Lower leg skin (tissue), 4 donors: ENCODE measurements at regions not wholly inside any gene's neighbourhood (a gene's known extent, or its start where the extent isn't known, plus 50 kb on each side); places are given as distances from the start of the nearest gene placed in this dataset.

Experiments used
- DNase-seq, 2 donors: peaks; one replicate each; pipeline ENCODE4 v3.0.0-alpha.2; 2019; ENCODE audit warnings: low spot score in 2 of 2
- H3K4me3 ChIP-seq: fragments of 200-600 bp; sonication (generic); 2 replicates; pipeline ENCODE4 v1.5.1; 2017; ENCODE audit warnings: mild to moderate bottlenecking, low read depth; ENCODE audit not compliant: poor library complexity, severe bottlenecking
- CTCF ChIP-seq, 3 donors: fragments of 450-650 bp; IDR thresholded peaks; one replicate each; pipeline ENCODE4 v1.5.1; 2016; ENCODE audit warnings: antibody characterized with exemption in 3 of 3, mild to moderate bottlenecking in 3 of 3, moderate library complexity in 2 of 3
- POLR2A ChIP-seq, 2 donors: fragments of 450-650 bp; IDR thresholded peaks; one replicate each; pipeline ENCODE4 v1.6.1; 2016 to 2017; ENCODE audit warnings: antibody characterized with exemption in 2 of 2, mild to moderate bottlenecking in 1 of 2, moderate library complexity in 1 of 2
- WGBS, 2 donors: methylation state at CpG; one replicate each; pipeline ENCODE4 v1.1.5; 2018; 5-methylcytosine and 5-hydroxymethylcytosine counted together
- intact Hi-C: fragments of 100-400 bp; cut with DNase I; formaldehyde crosslinking; loops from one replicate; pipeline ENCODE4 v1.15.0; 2023; ENCODE audit warnings: low total_unique reads

- intact Hi-C loops, result no loop called here
- H3K4me3 ChIP-seq, result no peak overlapping the region
- WGBS, 2 donors, result 79 to 86% methylated on average over 1 of the region's 1 CpG
- TF ChIP-seq POLR2A (IDR thresholded peaks at IDR 0.05), result no peak
- TF ChIP-seq CTCF (IDR thresholded peaks at IDR 0.05), result no peak
- DNase-seq, result no peak
These were observed 298.8 kb upstream of the LRIG3 start for GRCh38 chr12:59219148-59219547.

- no peak overlapping the region for H3K4me3 ChIP-seq
- TF ChIP-seq CTCF (IDR thresholded peaks at IDR 0.05) (no peak), POLR2A (IDR thresholded peaks at IDR 0.05) (no peak)
- WGBS, 2 donors, result 91 to 100% methylated on average over 1 of the region's 1 CpG
- no peak for DNase-seq
- intact Hi-C loops, result no loop called here
These were observed 276.7 kb upstream of the LRIG3 start for GRCh38 chr12:59196989-59197388.

- DNase-seq, result no peak
- 77 to 95% methylated on average over 2 of the region's 2 CpGs for WGBS, 2 donors
- no peak overlapping the region for H3K4me3 ChIP-seq
- TF ChIP-seq CTCF (IDR thresholded peaks at IDR 0.05) (no peak), POLR2A (IDR thresholded peaks at IDR 0.05) (no peak)
- intact Hi-C loops, result no loop called here
These were observed 274.5 kb upstream of the LRIG3 start for GRCh38 chr12:59194794-59195193.

GRCh38 chr12:59193476-59194050 is 273.3 kb upstream of the LRIG3 start:
- intact Hi-C loops, result no loop called here
- 78 to 86% methylated on average over 1 of the region's 1 CpG for WGBS, 2 donors
- no peak for DNase-seq
- no peak for TF ChIP-seq CTCF (IDR thresholded peaks at IDR 0.05)
- TF ChIP-seq POLR2A (IDR thresholded peaks at IDR 0.05), result no peak
- no peak overlapping the region for H3K4me3 ChIP-seq

GRCh38 chr12:59191372-59191771 is 271.1 kb upstream of the LRIG3 start:
- no peak for TF ChIP-seq POLR2A (IDR thresholded peaks at IDR 0.05)
- H3K4me3 ChIP-seq, result no peak overlapping the region
- DNase-seq, result no peak
- intact Hi-C loops, result no loop called here
- 53 to 59% methylated on average over 1 of the region's 1 CpG for WGBS, 2 donors

GRCh38 chr12:59186451-59186850 is 266.1 kb upstream of the LRIG3 start:
- no peak for TF ChIP-seq CTCF (IDR thresholded peaks at IDR 0.05)
- no peak for TF ChIP-seq POLR2A (IDR thresholded peaks at IDR 0.05)
- intact Hi-C loops, result no loop called here
- no peak for DNase-seq
- WGBS, 2 donors, result 56 to 62% methylated on average over 3 of the region's 3 CpGs
- no peak overlapping the region for H3K4me3 ChIP-seq
